Endothelial cell of umbilical vein (primary cell): ENCODE measurements at regions not wholly inside any gene's neighbourhood (a gene's known extent, or its start where the extent isn't known, plus 50 kb on each side); places are given as distances from the start of the nearest gene placed in this dataset.
"Not testable (repeated sequence)": the region's sequence is repeated elsewhere in the genome, so short reads cannot be mapped to it uniquely, and the experiment has no call there.

Experiments
- BruUV-seq: library from RNA; stranded (reverse); fragments of 400-500 nt; replicated peaks from 2 replicates; lab custom pipeline; 2021; lab: Mats Ljungman, UMichigan
- CTCF ChIA-PET: fragments of 300-600, 350-600 bp; sonication (Branson Sonifier 250); formaldehyde crosslinking; loops from one replicate; lab custom pipeline; 2021; ENCODE audit warnings: antibody characterized with exemption, inconsistent platforms; lab: Charles Lee
- POLR2A ChIA-PET: fragments of 300-600, 350-600 bp; sonication (Branson Sonifier 250); formaldehyde crosslinking; loops from one replicate; lab custom pipeline; 2021; ENCODE audit warnings: antibody characterized with exemption, inconsistent platforms; lab: Charles Lee
- DNase-seq: peaks from one replicate; pipeline ENCODE4 v3.0.0-alpha.2; 2011; ENCODE audit warnings: low read depth, low spot score
- FAIRE-seq: peaks from 2 replicates; lab custom pipeline; 2011; peaks lifted over from hg19 to GRCh38; lab: Jason Lieb, UNC
- H2AFZ ChIP-seq: 2 replicates; pipeline ENCODE4 v1.6.0; 2012; ENCODE audit warnings: low read depth, low read length, control low read depth, inconsistent platforms
- H3K27ac ChIP-seq: 2 replicates; pipeline ENCODE4 v1.5.1; 2011; ENCODE audit warnings: low read depth, mild to moderate bottlenecking, control low read depth, low read length, moderate library complexity; ENCODE audit not compliant: insufficient read depth
- H3K27me3 ChIP-seq, 2 experiments: 2 replicates each; pipeline versions ENCODE4 v1.6.0 to v1.6.1; 2011; ENCODE audit warnings: low read length in 2 of 2, mixed read lengths in 1 of 2; ENCODE audit not compliant: control insufficient read depth in 2 of 2, insufficient read depth in 2 of 2
- H3K36me3 ChIP-seq, 2 experiments: 2 replicates in 1 of 2; 3 replicates in 1 of 2; pipeline ENCODE4 v1.5.1; 2011; ENCODE audit warnings: low read length in 2 of 2, mild to moderate bottlenecking in 1 of 2, moderate library complexity in 1 of 2; ENCODE audit not compliant: control insufficient read depth in 2 of 2, insufficient read depth in 2 of 2; ENCODE audit errors: extremely low read depth in 1 of 2
- H3K4me1 ChIP-seq: 3 replicates; pipeline ENCODE4 v1.5.1; 2011; ENCODE audit warnings: mild to moderate bottlenecking, low read length; ENCODE audit not compliant: control insufficient read depth, insufficient read depth; ENCODE audit errors: extremely low read depth
- H3K4me2 ChIP-seq: 2 replicates; pipeline ENCODE4 v1.6.1; 2011; ENCODE audit warnings: low read length, control low read depth, mixed read lengths; ENCODE audit not compliant: insufficient read depth
- H3K4me3 ChIP-seq, 3 experiments: fragments of 200-600 bp in 1 of 3; sonication (generic), shearing (Covaris generic) in 1 of 3; replicated peaks in 1 of 3; 2 replicates each; pipeline ENCODE4 v1.5.1; 2011 to 2016; ENCODE audit warnings: control low read depth in 3 of 3, low read length in 3 of 3, mild to moderate bottlenecking in 2 of 3, inconsistent platforms in 1 of 3, low read depth in 1 of 3, moderate library complexity in 1 of 3; ENCODE audit not compliant: insufficient read depth in 1 of 3
- H3K79me2 ChIP-seq: 2 replicates; pipeline ENCODE4 v1.6.0; 2012; ENCODE audit warnings: low read length, inconsistent platforms; ENCODE audit not compliant: control insufficient read depth, insufficient read depth
- H3K9ac ChIP-seq: replicated peaks from 2 replicates; pipeline ENCODE3; 2011; ENCODE audit warnings: low read length, control low read depth; ENCODE audit not compliant: insufficient read depth; ENCODE audit errors: extremely low read depth
- H3K9me1 ChIP-seq: replicated peaks from 3 replicates; pipeline ENCODE4 v1.6.0; 2011; ENCODE audit warnings: mild to moderate bottlenecking, low read length; ENCODE audit not compliant: control insufficient read depth, insufficient read depth; ENCODE audit errors: extremely low read depth
- H3K9me3 ChIP-seq: replicated peaks from 2 replicates; pipeline ENCODE4 v1.5.1; 2012; ENCODE audit warnings: low read length, inconsistent platforms; ENCODE audit not compliant: control insufficient read depth, insufficient read depth
- H4K20me1 ChIP-seq: replicated peaks from 2 replicates; pipeline ENCODE3; 2011; ENCODE audit warnings: mild to moderate bottlenecking, low read length; ENCODE audit not compliant: control insufficient read depth, insufficient read depth; ENCODE audit errors: extremely low read depth
- EZH2 ChIP-seq: IDR thresholded peaks from 2 replicates; pipeline ENCODE4 v1.6.1; 2012; ENCODE audit warnings: borderline replicate concordance, low read depth, mild to moderate bottlenecking, moderate library complexity, low read length, inconsistent platforms; ENCODE audit not compliant: severe bottlenecking
- FOS ChIP-seq: IDR thresholded peaks from 2 replicates; pipeline ENCODE4 v1.6.1; 2011; ENCODE audit warnings: mild to moderate bottlenecking, low read length, moderate library complexity, borderline replicate concordance; ENCODE audit not compliant: insufficient read depth
- GATA2 ChIP-seq: IDR thresholded peaks from 2 replicates; pipeline ENCODE4 v1.7.0; 2011; ENCODE audit warnings: low read depth, mild to moderate bottlenecking, moderate library complexity, mixed read lengths, low read length; ENCODE audit not compliant: insufficient read length, insufficient read depth
- JUN ChIP-seq: IDR thresholded peaks from 2 replicates; pipeline ENCODE4 v1.6.1; 2011; ENCODE audit warnings: borderline replicate concordance, low read depth; ENCODE audit not compliant: insufficient read length, insufficient read depth
- MYC ChIP-seq: IDR thresholded peaks from one replicate; pipeline ENCODE4 v1.6.1; 2011; ENCODE audit warnings: mild to moderate bottlenecking, low read depth, low read length
- POLR2A ChIP-seq: IDR thresholded peaks from 2 replicates; pipeline ENCODE4 v1.6.1; 2012; ENCODE audit warnings: low read depth, mild to moderate bottlenecking, control low read depth, low read length
- POLR2AphosphoS5 ChIP-seq: IDR thresholded peaks from 2 replicates; pipeline ENCODE4 v1.6.1; 2012; ENCODE audit warnings: low read depth, mild to moderate bottlenecking, control low read depth, low read length, moderate library complexity; ENCODE audit not compliant: insufficient read depth
- dilution Hi-C: fragments of 300-500 bp; cut with MboI; formaldehyde crosslinking; loops from one replicate; pipeline ENCODE4 v1.15.0; 2019; ENCODE audit warnings: low sequenced_read_pairs; ENCODE audit not compliant: extremely low pct_ligation_motif_present
- intact Hi-C: fragments of 100-400 bp; cut with micrococcal nuclease; formaldehyde crosslinking; loops from one replicate; pipeline ENCODE4 v1.10.0; 2022
- TF ChIP-seq, protein P1 (sequence below), 2 donors: IDR thresholded peaks; 1 replicate in 1 of 2; 2 replicates in 1 of 2; pipeline ENCODE4 v1.5.1; 2011; ENCODE audit warnings: low read length in 2 of 2, mild to moderate bottlenecking in 2 of 2, moderate library complexity in 2 of 2, control low read depth in 1 of 2, inconsistent platforms in 1 of 2, low read depth in 1 of 2; ENCODE audit not compliant: insufficient read depth in 1 of 2; ENCODE audit errors: extremely low read depth in 1 of 2
- TF ChIP-seq, protein P2 (sequence below): IDR thresholded peaks from 2 replicates; pipeline ENCODE4 v1.6.1; 2011; ENCODE audit not compliant: insufficient read depth, insufficient read length

DNA sequence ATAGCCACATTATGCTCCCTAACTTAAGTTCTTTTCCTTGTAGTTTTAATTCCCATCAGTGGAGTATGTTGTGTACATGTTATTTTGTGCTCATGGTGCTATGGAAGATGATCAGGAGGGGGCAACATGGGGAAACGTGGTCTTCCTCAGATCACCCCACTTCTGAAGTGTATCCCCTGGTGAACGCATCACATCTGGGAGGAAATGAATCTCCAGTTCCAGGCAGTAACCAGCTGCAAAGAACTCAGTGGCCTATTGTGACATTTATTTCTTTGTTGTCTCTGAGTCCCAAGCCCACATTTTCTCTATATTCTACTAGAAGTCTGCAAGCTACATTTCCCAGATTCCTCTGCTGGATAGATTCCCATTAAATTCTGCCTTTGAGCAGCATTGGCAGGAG, 217.0 kb downstream of the SATB1 start:
- no peak overlapping the region for H3K27ac ChIP-seq
- intact Hi-C loops (no loop called here), dilution Hi-C loops (no loop called here)
- no peak overlapping the region for H3K4me3 ChIP-seq
- ChIA-PET CTCF (no interaction called here), POLR2A (no interaction called here)
- no peak overlapping the region for H2AFZ ChIP-seq
- H3K27me3 ChIP-seq: no peaks in the 10 kb centered on the region
- H3K4me1 ChIP-seq: no peaks in the 10 kb centered on the region
- no peaks in the 10 kb centered on the region for H3K36me3 ChIP-seq
- no peak overlapping the region for H3K4me2 ChIP-seq
- H3K9ac ChIP-seq: no peak overlapping the region
- no peaks in the 10 kb centered on the region for H3K9me3 ChIP-seq
- H3K9me1 ChIP-seq: no peaks in the 10 kb centered on the region
- FAIRE-seq (no peak), DNase-seq (no peak)
- no TSS peak for BruUV-seq
- no peaks in the 10 kb centered on the region for H3K79me2 ChIP-seq
- TF ChIP-seq JUN (no peak), POLR2AphosphoS5 (no peak)
- no peaks in the 10 kb centered on the region for H4K20me1 ChIP-seq

DNA sequence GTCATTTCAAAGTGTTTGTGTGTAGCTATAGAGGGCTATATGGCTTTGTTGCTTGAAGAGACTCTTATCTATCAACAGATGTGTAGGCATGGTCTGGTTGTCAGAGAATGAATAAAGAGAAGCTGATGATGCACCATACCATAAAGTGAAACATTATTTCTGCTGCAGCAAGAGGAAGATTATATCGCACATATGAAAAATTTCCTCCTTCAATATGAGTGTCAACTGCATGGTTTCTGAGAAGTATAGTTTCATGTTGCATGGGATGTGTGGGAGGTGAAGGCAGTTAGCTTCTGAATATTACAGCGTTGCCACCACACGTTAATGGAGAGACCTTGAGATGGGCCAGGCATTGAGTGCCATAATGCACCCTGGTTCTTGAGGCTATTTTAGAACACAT, 217.9 kb downstream of the SATB1 start:
- no TSS peak for BruUV-seq
- no peaks in the 10 kb centered on the region for H3K36me3 ChIP-seq
- H3K79me2 ChIP-seq: no peaks in the 10 kb centered on the region
- ChIA-PET CTCF (no interaction called here), POLR2A (no interaction called here)
- H3K4me1 ChIP-seq: no peaks in the 10 kb centered on the region
- no peak for FAIRE-seq
- intact Hi-C loops: no loop called here
- dilution Hi-C loops: no loop called here
- no peak overlapping the region for H3K4me2 ChIP-seq
- DNase-seq: no peak
- H3K9me1 ChIP-seq: no peaks in the 10 kb centered on the region
- H3K9ac ChIP-seq: no peak overlapping the region
- H3K27me3 ChIP-seq: no peaks in the 10 kb centered on the region
- peaks cover 2% of the 10 kb centered on the region for H3K9me3 ChIP-seq
- no peak overlapping the region for H3K27ac ChIP-seq
- H4K20me1 ChIP-seq: no peaks in the 10 kb centered on the region
- no peak overlapping the region for H3K4me3 ChIP-seq
- no peak for TF ChIP-seq FOS
- TF ChIP-seq GATA2: no peak
- TF ChIP-seq POLR2A: no peak
- no peak for TF ChIP-seq JUN
- no peak for TF ChIP-seq EZH2
- no peak for TF ChIP-seq MYC
- TF ChIP-seq, protein P1, sequence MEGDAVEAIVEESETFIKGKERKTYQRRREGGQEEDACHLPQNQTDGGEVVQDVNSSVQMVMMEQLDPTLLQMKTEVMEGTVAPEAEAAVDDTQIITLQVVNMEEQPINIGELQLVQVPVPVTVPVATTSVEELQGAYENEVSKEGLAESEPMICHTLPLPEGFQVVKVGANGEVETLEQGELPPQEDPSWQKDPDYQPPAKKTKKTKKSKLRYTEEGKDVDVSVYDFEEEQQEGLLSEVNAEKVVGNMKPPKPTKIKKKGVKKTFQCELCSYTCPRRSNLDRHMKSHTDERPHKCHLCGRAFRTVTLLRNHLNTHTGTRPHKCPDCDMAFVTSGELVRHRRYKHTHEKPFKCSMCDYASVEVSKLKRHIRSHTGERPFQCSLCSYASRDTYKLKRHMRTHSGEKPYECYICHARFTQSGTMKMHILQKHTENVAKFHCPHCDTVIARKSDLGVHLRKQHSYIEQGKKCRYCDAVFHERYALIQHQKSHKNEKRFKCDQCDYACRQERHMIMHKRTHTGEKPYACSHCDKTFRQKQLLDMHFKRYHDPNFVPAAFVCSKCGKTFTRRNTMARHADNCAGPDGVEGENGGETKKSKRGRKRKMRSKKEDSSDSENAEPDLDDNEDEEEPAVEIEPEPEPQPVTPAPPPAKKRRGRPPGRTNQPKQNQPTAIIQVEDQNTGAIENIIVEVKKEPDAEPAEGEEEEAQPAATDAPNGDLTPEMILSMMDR (IDR thresholded peaks at IDR 0.05; ENCODE audit: extremely low read depth in 1 of 2, insufficient read depth in 1 of 2, low read depth in 1 of 2, low read length in 2 of 2): no peak
- TF ChIP-seq POLR2AphosphoS5: no peak
- TF ChIP-seq, protein P2, sequence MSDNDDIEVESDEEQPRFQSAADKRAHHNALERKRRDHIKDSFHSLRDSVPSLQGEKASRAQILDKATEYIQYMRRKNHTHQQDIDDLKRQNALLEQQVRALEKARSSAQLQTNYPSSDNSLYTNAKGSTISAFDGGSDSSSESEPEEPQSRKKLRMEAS: no peak
- H2AFZ ChIP-seq: no peak overlapping the region

DNA sequence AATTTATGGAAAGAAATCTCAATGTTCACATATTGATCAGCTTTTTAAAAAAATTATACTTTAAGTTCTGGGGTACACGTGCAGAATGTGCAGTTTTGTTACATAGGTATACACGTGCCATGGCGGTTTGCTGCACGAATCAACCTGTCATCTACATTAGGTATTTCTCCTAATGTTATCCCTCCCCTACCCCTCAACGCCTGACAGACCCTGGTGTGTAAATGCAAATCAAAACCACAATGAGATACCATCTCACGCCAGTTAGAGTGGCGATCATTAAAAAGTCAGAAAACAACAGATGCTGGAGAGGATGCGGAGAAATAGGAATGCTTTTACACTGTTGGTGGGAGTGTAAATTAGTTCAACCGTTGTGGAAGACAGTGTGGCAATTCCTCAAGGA, 219.4 kb downstream of the SATB1 start:
- H3K4me2 ChIP-seq, DNase-seq, H3K27me3 ChIP-seq, BruUV-seq, H3K27ac ChIP-seq, POLR2A ChIA-PET, H3K4me3 ChIP-seq, dilution Hi-C loops, H4K20me1 ChIP-seq, FAIRE-seq, H3K9me1 ChIP-seq, H2AFZ ChIP-seq, H3K9me3 ChIP-seq, H3K36me3 ChIP-seq, intact Hi-C loops, CTCF ChIA-PET, H3K79me2 ChIP-seq, H3K9ac ChIP-seq, H3K4me1 ChIP-seq: not testable (repeated sequence)
